Stomach (tissue), 8 donors: ENCODE measurements at regions not wholly inside any gene's neighbourhood (a gene's known extent, or its start where the extent isn't known, plus 50 kb on each side); places are given as distances from the start of the nearest gene placed in this dataset.

Source experiments
- DNase-seq, 2 donors: peaks; one replicate each; pipeline versions ENCODE4 v3.0.0 to v3.0.0-alpha.2; 2013 to 2019
- H3K27ac ChIP-seq, 5 donors: fragments of 200-600 bp in 4 of 5; sonication (generic) in 4 of 5; one replicate each; pipeline ENCODE4 v1.5.1; 2013 to 2019; ENCODE audit warnings: mild to moderate bottlenecking in 1 of 5, moderate library complexity in 1 of 5
- H3K27me3 ChIP-seq, 3 donors: fragments of 200-600 bp; sonication (generic); one replicate each; pipeline ENCODE4 v1.5.1; 2017 to 2019; ENCODE audit warnings: mixed run types in 1 of 3
- H3K36me3 ChIP-seq, 4 donors: fragments of 200-600 bp; sonication (generic); 1 replicate in 3 of 4; 2 replicates in 1 of 4; pipeline ENCODE4 v1.5.1; 2016 to 2019
- H3K4me1 ChIP-seq, 4 donors: fragments of 200-600 bp; sonication (generic); one replicate each; pipeline ENCODE4 v1.5.1; 2016 to 2019
- H3K4me3 ChIP-seq, 4 donors: fragments of 200-600 bp; sonication (generic) in 3 of 4; one replicate each; pipeline ENCODE4 v1.5.1; 2016 to 2019; ENCODE audit warnings: mild to moderate bottlenecking in 1 of 4
- H3K9me3 ChIP-seq, 4 donors: fragments of 200-600 bp; sonication (generic); one replicate each; pipeline ENCODE4 v1.5.1; 2016 to 2019
- EP300 ChIP-seq: sonication (generic); formaldehyde crosslinking; IDR thresholded peaks from one replicate; pipeline ENCODE4 v1.6.1; 2017; ENCODE audit warnings: antibody characterized with exemption
- POLR2A ChIP-seq, 4 donors: fragments of 450-650 bp; IDR thresholded peaks; one replicate each; pipeline ENCODE4 v1.6.1; 2016; ENCODE audit warnings: antibody characterized with exemption in 4 of 4, control low read depth in 2 of 4, mild to moderate bottlenecking in 1 of 4, moderate library complexity in 1 of 4
- POLR2AphosphoS5 ChIP-seq, 3 donors: sonication (generic); formaldehyde crosslinking; IDR thresholded peaks; one replicate each; pipeline ENCODE4 v1.6.1; 2016; ENCODE audit warnings: antibody characterized with exemption in 3 of 3
- WGBS, 5 donors: extraction: QIAGEN DNeasy Blood & Tissue Kit in 3 of 5; methylation state at CpG; one replicate each; pipeline versions ENCODE4 v1.1.5 to v1.1.7; 2013 to 2018; 5-methylcytosine and 5-hydroxymethylcytosine counted together
- intact Hi-C: fragments of 100-400 bp; cut with DNase I; formaldehyde crosslinking; loops from one replicate; pipeline ENCODE4 v1.15.1; 2023; ENCODE audit warnings: low total_unique reads
- TF ChIP-seq, protein P1 (sequence below), 7 experiments: fragments of 450-650 bp in 4 of 7; fragments of 200-600 bp in 3 of 7; sonication (generic) in 3 of 7; IDR thresholded peaks; one replicate each; pipeline ENCODE4 v1.5.1; 2016 to 2019; ENCODE audit warnings: antibody characterized with exemption in 7 of 7, control low read depth in 2 of 7, mild to moderate bottlenecking in 1 of 7
- donor health status: healthy with polysubstance abuse.
- donor health status: Bipolar disorder and iron deficiency.
- donor health status: healthy.

- WGBS, 5 donors = 51 to 62% (median 60%) methylated on average over 3 of the region's 3 CpGs
- no peaks in the 10 kb centered on the region for H3K4me1 ChIP-seq
- intact Hi-C loops = no loop called here
- TF ChIP-seq POLR2A (IDR thresholded peaks at IDR 0.05) = no peak
- no peak for TF ChIP-seq POLR2AphosphoS5 (IDR thresholded peaks at IDR 0.05)
- TF ChIP-seq EP300 = no peak
- TF ChIP-seq, protein P1, sequence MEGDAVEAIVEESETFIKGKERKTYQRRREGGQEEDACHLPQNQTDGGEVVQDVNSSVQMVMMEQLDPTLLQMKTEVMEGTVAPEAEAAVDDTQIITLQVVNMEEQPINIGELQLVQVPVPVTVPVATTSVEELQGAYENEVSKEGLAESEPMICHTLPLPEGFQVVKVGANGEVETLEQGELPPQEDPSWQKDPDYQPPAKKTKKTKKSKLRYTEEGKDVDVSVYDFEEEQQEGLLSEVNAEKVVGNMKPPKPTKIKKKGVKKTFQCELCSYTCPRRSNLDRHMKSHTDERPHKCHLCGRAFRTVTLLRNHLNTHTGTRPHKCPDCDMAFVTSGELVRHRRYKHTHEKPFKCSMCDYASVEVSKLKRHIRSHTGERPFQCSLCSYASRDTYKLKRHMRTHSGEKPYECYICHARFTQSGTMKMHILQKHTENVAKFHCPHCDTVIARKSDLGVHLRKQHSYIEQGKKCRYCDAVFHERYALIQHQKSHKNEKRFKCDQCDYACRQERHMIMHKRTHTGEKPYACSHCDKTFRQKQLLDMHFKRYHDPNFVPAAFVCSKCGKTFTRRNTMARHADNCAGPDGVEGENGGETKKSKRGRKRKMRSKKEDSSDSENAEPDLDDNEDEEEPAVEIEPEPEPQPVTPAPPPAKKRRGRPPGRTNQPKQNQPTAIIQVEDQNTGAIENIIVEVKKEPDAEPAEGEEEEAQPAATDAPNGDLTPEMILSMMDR (IDR thresholded peaks at IDR 0.05) = no peak
- H3K36me3 ChIP-seq = no peaks in the 10 kb centered on the region
- H3K27me3 ChIP-seq = no peaks in the 10 kb centered on the region
- no peaks in the 10 kb centered on the region for H3K9me3 ChIP-seq
- no peak overlapping the region for H3K27ac ChIP-seq
- H3K4me3 ChIP-seq = no peak overlapping the region
- DNase-seq = no peak
These were observed 181.5 kb upstream of the SYT1 start for GRCh38 chr12:78683031-78683430.

DNA sequence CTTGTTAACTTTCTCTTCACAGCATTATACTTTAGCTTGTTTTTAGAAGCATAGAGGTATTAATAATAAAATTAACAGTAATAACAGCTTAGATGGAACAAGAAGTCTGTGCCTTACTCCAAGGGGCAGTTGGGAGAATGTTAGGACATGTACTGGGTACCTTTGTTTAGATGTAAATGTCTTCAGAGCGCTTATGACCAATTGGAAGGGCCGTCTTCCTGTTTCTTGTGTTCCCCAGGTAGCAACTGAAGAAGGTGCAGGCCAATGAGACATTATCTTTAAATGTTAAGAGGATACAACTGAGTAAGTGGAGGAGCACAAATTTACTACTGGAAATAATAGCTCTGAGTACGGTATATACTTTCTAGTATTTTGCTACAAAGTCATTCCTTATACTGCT, 180.9 kb upstream of the SYT1 start:
- TF ChIP-seq, protein P1 (IDR thresholded peaks at IDR 0.05) = no peak
- no peak for TF ChIP-seq POLR2AphosphoS5 (IDR thresholded peaks at IDR 0.05)
- intact Hi-C loops = no loop called here
- no peaks in the 10 kb centered on the region for H3K9me3 ChIP-seq

GRCh38 chr12:78684419-78684818, 180.2 kb upstream of the SYT1 start:
- H3K4me1 ChIP-seq = no peaks in the 10 kb centered on the region
- no peak overlapping the region for H3K27ac ChIP-seq
- 43 to 57% (median 52%) methylated on average over 3 of the region's 3 CpGs for WGBS, 5 donors
- no peak overlapping the region for H3K4me3 ChIP-seq
- TF ChIP-seq POLR2A (IDR thresholded peaks at IDR 0.05) (no peak), EP300 (no peak), POLR2AphosphoS5 (IDR thresholded peaks at IDR 0.05) (no peak)
- TF ChIP-seq, protein P1 (IDR thresholded peaks at IDR 0.05) = no peak
- H3K36me3 ChIP-seq = no peaks in the 10 kb centered on the region
- intact Hi-C loops = no loop called here
- H3K9me3 ChIP-seq = peaks cover 0 to 5% (median 0%) of the 10 kb centered on the region in 4 donors
- no peaks in the 10 kb centered on the region for H3K27me3 ChIP-seq
- DNase-seq = no peak

More for the DNA sequence above, 180.9 kb upstream of the SYT1 start:
- no peak for DNase-seq
- Histone ChIP-seq H3K36me3 (no peaks in the 10 kb centered on the region), H3K27me3 (no peaks in the 10 kb centered on the region), H3K4me1 (no peaks in the 10 kb centered on the region), H3K27ac (no peak overlapping the region), H3K4me3 (no peak overlapping the region)
- WGBS, 5 donors = 86 to 99% (median 89%) methylated on average over 3 of the region's 3 CpGs

- Histone ChIP-seq H3K4me3 (no peak overlapping the region), H3K27me3 (no peaks in the 10 kb centered on the region), H3K9me3 (peaks cover 0 to 4% (median 0%) of the 10 kb centered on the region in 4 donors), H3K4me1 (no peaks in the 10 kb centered on the region), H3K36me3 (no peaks in the 10 kb centered on the region), H3K27ac (no peak overlapping the region)
- WGBS, 5 donors = 96 to 99% (median 98%) methylated on average over 2 of the region's 2 CpGs
- TF ChIP-seq POLR2AphosphoS5 (IDR thresholded peaks at IDR 0.05) (no peak), POLR2A (IDR thresholded peaks at IDR 0.05) (no peak), EP300 (no peak)
- TF ChIP-seq, protein P1 (IDR thresholded peaks at IDR 0.05) = no peak
- DNase-seq = no peak
- intact Hi-C loops = no loop called here
These were observed 168.8 kb upstream of the SYT1 start for GRCh38 chr12:78695749-78696148.
